ENCODE measurements at regions not wholly inside any gene's neighbourhood (a gene's known extent, or its start where the extent isn't known, plus 50 kb on each side); places are given as distances from the start of the nearest gene placed in this dataset.

GRCh38 chr11:129591527-129591926 lies 215.9 kb downstream of the BARX2 start:
- no peak for DNase-seq

GRCh38 chr11:129592191-129592590 lies 216.5 kb downstream of the BARX2 start:
- DNase-seq: no peak

- DNase-seq: no peak
These were observed 217.4 kb downstream of the BARX2 start for GRCh38 chr11:129593098-129593497.

GRCh38 chr11:129595038-129595962 lies 219.7 kb downstream of the BARX2 start:
- DNase-seq: no peak

- no peak for DNase-seq
These were observed 219.3 kb upstream of the TMEM45B start for GRCh38 chr11:129596351-129596750.

GRCh38 chr11:129598378-129598777 lies 217.3 kb upstream of the TMEM45B start:
- no peak for DNase-seq

- DNase-seq: no peak
These were observed 209.8 kb upstream of the TMEM45B start for GRCh38 chr11:129605815-129606214.

GRCh38 chr11:129608711-129609110 lies 206.9 kb upstream of the TMEM45B start:
- DNase-seq: no peak

- no peak for DNase-seq
These were observed 205.5 kb upstream of the TMEM45B start for GRCh38 chr11:129610125-129610524.

- no peak for DNase-seq
These were observed 205.1 kb upstream of the TMEM45B start for GRCh38 chr11:129610545-129610944.

- DNase-seq: no peak
These were observed 203.8 kb upstream of the TMEM45B start for GRCh38 chr11:129611661-129612446.

GRCh38 chr11:129612447-129612961 lies 203.1 kb upstream of the TMEM45B start:
- no peak for DNase-seq

GRCh38 chr11:129613071-129613470 lies 202.6 kb upstream of the TMEM45B start:
- no peak for DNase-seq

- no peak for DNase-seq
These were observed 201.2 kb upstream of the TMEM45B start for GRCh38 chr11:129614256-129614944.

GRCh38 chr11:129618046-129618569 lies 197.5 kb upstream of the TMEM45B start:
- no peak for DNase-seq

GRCh38 chr11:129620237-129621104 lies 195.2 kb upstream of the TMEM45B start:
- no peak for DNase-seq

- DNase-seq: no peak
These were observed 189.7 kb upstream of the TMEM45B start for GRCh38 chr11:129625930-129626329.

- no peak for DNase-seq
These were observed 184.4 kb upstream of the TMEM45B start for GRCh38 chr11:129631201-129631600.

GRCh38 chr11:129636926-129637325 lies 178.7 kb upstream of the TMEM45B start:
- DNase-seq: no peak

GRCh38 chr11:129637473-129637872 lies 178.2 kb upstream of the TMEM45B start:
- DNase-seq: no peak

GRCh38 chr11:129637983-129638776 lies 177.5 kb upstream of the TMEM45B start:
- no peak for DNase-seq

Data from activated CD4-positive, alpha-beta T cell treated with anti-CD3 and anti-CD28 coated beads, Interleukin-2, amount 50 U/mL, for 48 hours (primary cell).